Neural crest cell (in vitro differentiated cells): ENCODE measurements at regions not wholly inside any gene's neighbourhood (a gene's known extent, or its start where the extent isn't known, plus 50 kb on each side); places are given as distances from the start of the nearest gene placed in this dataset.
A peak's percentile ranks its signal among the peaks of the same experiment; 100 is the strongest.

ENCODE experiments used
- DNase-seq: peaks from one replicate; pipeline ENCODE4 v3.0.0; 2021; ENCODE audit warnings: low read depth, mixed read lengths, low spot score
- H3K27ac Mint-ChIP-seq: one replicate; pipeline ENCODE4 v1.8.0; 2021; ENCODE audit warnings: mild to moderate bottlenecking, mixed read lengths; ENCODE audit not compliant: unreplicated experiment
- H3K27me3 Mint-ChIP-seq: 2 replicates; pipeline ENCODE4 v1.8.0; 2021; ENCODE audit warnings: low read depth, mild to moderate bottlenecking, mixed read lengths
- H3K36me3 Mint-ChIP-seq: 2 replicates; pipeline ENCODE4 v1.8.0; 2021; ENCODE audit warnings: low read depth, mild to moderate bottlenecking, mixed read lengths
- H3K4me1 Mint-ChIP-seq: 2 replicates; pipeline ENCODE4 v1.8.0; 2021; ENCODE audit warnings: mixed read lengths
- H3K4me3 Mint-ChIP-seq: one replicate; pipeline ENCODE4 v1.8.0; 2021; ENCODE audit warnings: mild to moderate bottlenecking, mixed read lengths
- H3K9me3 Mint-ChIP-seq: 2 replicates; pipeline ENCODE4 v1.8.0; 2021; ENCODE audit warnings: mixed read lengths
- TF ChIP-seq, protein P1 (sequence below): fragments of 200-600 bp; sonication (generic); conservative IDR thresholded peaks from 2 replicates; pipeline ENCODE4 v1.5.0; 2021; ENCODE audit warnings: antibody characterized with exemption, mild to moderate bottlenecking

DNA sequence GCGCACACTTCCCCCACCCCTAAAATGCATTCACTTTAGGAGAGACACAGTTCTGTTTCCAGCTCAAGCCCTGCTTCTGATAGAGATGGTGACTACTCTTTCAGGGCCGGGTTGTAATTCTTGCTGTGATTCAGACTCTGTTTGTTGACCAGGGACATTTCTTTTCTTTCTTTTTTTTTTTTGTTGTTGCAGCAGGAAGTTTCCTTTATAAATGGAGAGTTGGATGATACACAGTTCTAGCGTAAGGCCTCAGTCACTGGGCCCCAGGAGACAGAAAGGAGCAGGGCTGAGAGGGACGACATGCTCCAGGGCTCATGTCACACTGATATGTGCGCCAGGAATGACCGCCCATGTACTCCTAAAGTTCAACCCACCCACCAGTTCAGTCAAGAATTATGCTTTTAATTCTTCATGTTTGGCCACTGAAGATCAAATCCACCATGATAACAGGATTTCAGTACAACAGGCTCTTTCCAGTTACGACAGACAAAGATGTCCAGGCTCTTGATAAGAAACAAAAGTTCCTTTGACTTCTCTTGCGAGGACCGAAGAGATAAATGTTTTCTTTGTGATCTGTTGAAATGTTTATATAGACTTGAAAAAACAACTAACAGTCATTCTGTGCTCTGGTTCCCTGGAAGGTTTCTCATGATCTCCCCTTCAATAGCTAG is 142.5 kb downstream of the CD164 start:
- peak overlapping the region; percentile 39 for H3K27ac Mint-ChIP-seq
- peaks cover 40% of the 10 kb centered on the region for H3K27me3 Mint-ChIP-seq
- H3K4me1 Mint-ChIP-seq: peaks cover 26% of the 10 kb centered on the region
- TF ChIP-seq, protein P1, sequence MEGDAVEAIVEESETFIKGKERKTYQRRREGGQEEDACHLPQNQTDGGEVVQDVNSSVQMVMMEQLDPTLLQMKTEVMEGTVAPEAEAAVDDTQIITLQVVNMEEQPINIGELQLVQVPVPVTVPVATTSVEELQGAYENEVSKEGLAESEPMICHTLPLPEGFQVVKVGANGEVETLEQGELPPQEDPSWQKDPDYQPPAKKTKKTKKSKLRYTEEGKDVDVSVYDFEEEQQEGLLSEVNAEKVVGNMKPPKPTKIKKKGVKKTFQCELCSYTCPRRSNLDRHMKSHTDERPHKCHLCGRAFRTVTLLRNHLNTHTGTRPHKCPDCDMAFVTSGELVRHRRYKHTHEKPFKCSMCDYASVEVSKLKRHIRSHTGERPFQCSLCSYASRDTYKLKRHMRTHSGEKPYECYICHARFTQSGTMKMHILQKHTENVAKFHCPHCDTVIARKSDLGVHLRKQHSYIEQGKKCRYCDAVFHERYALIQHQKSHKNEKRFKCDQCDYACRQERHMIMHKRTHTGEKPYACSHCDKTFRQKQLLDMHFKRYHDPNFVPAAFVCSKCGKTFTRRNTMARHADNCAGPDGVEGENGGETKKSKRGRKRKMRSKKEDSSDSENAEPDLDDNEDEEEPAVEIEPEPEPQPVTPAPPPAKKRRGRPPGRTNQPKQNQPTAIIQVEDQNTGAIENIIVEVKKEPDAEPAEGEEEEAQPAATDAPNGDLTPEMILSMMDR: no peak
- no peaks in the 10 kb centered on the region for H3K9me3 Mint-ChIP-seq
- DNase-seq: no peak
- peaks cover 3% of the 10 kb centered on the region for H3K36me3 Mint-ChIP-seq
- no peak overlapping the region for H3K4me3 Mint-ChIP-seq

DNA sequence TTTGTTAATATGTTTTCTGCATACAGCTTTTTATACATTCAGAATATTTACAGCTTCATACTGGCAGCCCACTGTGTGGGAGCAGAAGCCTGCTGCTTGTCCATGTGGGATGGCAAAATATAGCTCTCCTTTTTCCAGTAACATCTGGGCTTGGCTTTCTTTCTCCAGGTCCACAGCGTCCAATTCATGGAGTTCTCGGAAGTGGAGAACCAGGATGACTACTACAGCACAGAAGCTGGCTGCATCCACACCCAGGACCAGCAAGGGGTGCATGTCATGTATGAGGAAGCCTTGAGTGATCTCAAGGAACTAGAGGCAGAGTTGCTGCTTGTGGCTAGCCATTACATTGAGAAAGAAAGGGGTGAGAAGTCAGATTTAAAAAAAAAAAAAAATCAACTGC is 143.1 kb downstream of the CD164 start:
- no peak overlapping the region for H3K4me3 Mint-ChIP-seq
- DNase-seq: no peak
- peaks cover 34% of the 10 kb centered on the region for H3K27me3 Mint-ChIP-seq
- H3K9me3 Mint-ChIP-seq: peaks cover 3% of the 10 kb centered on the region
- H3K4me1 Mint-ChIP-seq: peaks cover 26% of the 10 kb centered on the region
- H3K27ac Mint-ChIP-seq: no peak overlapping the region
- H3K36me3 Mint-ChIP-seq: peaks cover 3% of the 10 kb centered on the region
- TF ChIP-seq, protein P1: no peak

DNA sequence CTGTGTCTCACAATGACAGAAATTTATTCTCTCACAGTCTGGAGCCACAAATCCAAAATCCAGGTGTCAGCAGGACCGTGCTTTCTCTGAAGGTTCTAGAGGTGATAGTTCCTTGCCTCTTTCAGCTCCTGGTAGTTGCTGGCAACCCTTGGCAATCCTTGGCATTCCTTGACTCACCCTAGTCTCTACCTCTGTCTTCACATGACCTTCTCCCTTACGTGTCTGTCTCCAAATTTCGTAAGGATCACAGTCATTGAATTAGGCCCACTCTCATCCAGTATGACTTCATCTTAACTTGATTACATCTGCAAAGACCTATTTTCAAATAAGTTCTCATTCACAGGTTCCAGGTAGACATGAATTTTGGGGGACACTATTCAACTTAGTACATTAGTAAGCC is 143.1 kb downstream of the CEP57L1 start:
- Mint-ChIP-seq H3K4me1 (peaks cover 26% of the 10 kb centered on the region), H3K9me3 (peaks cover 3% of the 10 kb centered on the region), H3K4me3 (no peak overlapping the region), H3K27ac (no peak overlapping the region), H3K27me3 (peaks cover 29% of the 10 kb centered on the region), H3K36me3 (peaks cover under 1% of the 10 kb centered on the region)
- DNase-seq: no peak
- TF ChIP-seq, protein P1: no peak

DNA sequence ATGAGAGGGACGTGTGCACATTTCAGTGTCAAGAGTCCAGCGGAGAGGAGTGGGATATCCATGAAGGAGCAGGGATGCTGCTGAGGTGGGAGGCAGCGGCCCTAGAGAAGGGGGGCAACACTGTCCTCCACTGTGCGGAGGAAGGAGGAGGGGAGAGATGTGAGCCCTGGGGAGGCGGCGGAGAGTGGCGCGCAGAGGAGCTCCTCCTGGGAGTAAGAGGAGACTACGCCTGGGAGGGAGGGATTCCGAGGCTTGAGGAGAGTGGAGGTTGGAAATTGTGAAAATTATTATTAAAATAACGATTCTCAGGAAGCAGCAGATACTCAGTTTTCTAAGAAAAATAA is 142.7 kb downstream of the CEP57L1 start:
- DNase-seq: no peak
- no peak overlapping the region for H3K4me3 Mint-ChIP-seq
- H3K9me3 Mint-ChIP-seq: peaks cover 3% of the 10 kb centered on the region
- peaks cover 26% of the 10 kb centered on the region for H3K27me3 Mint-ChIP-seq
- no peak overlapping the region for H3K27ac Mint-ChIP-seq
- H3K4me1 Mint-ChIP-seq: peaks cover 26% of the 10 kb centered on the region
- TF ChIP-seq, protein P1: no peak
- no peaks in the 10 kb centered on the region for H3K36me3 Mint-ChIP-seq

DNA sequence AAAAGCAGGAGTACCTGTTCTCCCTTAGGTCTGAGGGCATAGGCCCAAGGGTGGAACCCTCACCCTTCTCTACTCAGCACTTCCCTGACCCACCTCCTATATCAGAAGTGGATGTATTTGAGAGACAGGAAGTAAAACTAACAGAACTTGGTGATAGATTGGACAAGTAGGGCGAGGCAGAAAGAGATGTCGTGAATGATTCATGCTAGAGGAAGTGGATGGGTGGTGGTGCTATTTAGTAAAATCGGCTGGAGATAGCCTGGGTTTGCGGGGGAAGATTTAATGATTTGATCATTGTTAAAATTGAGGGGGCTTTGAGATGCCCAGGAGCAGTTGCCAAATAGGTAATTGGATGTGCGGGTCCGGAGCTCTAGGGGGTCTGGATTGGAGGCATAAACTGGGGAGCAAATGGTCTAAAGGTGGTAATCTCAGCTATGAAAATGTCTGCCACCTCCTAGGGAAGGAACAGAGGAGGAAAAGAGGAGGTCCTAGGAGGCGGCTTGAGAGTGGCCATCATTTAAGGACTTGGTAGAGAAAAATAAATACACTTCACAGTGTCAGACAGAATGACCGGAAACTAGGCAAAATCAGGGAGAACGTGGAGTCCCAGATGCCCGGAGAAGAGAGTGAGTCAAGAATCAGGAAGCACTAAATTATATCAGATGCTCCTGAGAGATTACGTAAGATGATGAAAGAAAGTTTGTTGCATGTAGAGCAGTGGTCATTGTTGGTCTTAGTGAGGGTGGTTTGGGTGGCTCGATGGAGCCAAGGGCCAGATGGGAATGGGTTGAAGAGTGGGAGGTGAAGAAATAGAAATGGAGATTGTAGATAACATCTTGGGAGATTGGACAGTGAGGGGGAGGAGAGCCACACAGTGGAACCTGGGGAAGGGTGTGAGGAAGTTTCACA is 142.0 kb downstream of the CEP57L1 start:
- Mint-ChIP-seq H3K27me3 (peaks cover 22% of the 10 kb centered on the region), H3K4me3 (no peak overlapping the region), H3K27ac (no peak overlapping the region), H3K9me3 (peaks cover 3% of the 10 kb centered on the region), H3K4me1 (peaks cover 26% of the 10 kb centered on the region), H3K36me3 (no peaks in the 10 kb centered on the region)
- TF ChIP-seq, protein P1: no peak
- DNase-seq: no peak
